Uterus (tissue), 2 donors: ENCODE measurements at regions not wholly inside any gene's neighbourhood (a gene's known extent, or its start where the extent isn't known, plus 50 kb on each side); places are given as distances from the start of the nearest gene placed in this dataset.

Experiments
- POLR2A ChIP-seq, 2 donors: fragments of 450-650 bp; IDR thresholded peaks; one replicate each; pipeline ENCODE4 v1.6.1; 2016; ENCODE audit warnings: antibody characterized with exemption in 2 of 2, mild to moderate bottlenecking in 1 of 2, moderate library complexity in 1 of 2
- TF ChIP-seq, protein P1 (sequence below), 4 experiments: fragments of 200-600 bp in 2 of 4; fragments of 450-650 bp in 2 of 4; sonication (generic) in 2 of 4; IDR thresholded peaks; one replicate each; pipeline ENCODE4 v1.5.1; 2016 to 2019; ENCODE audit warnings: antibody characterized with exemption in 4 of 4, mild to moderate bottlenecking in 2 of 4, moderate library complexity in 1 of 4

DNA sequence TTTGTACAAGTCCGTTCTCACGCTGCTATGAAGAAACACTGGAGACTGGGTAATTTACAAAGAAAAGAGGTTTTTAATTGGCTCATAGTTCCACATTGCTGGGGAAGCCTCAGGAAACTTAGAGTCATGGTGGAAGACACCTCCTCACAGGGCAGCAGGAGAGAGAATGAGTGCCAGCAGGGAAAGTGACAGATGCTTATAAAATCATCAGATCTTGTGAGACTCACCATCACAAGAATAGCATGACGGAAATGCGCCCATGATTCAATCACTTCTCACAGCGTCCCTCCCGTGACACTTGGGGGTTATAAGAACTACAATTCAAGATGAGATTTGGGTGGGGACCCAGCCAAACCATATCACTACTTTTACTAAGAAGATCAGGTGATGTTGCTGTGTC lies 285.8 kb downstream of the TMX3 start:
- TF ChIP-seq, protein P1, sequence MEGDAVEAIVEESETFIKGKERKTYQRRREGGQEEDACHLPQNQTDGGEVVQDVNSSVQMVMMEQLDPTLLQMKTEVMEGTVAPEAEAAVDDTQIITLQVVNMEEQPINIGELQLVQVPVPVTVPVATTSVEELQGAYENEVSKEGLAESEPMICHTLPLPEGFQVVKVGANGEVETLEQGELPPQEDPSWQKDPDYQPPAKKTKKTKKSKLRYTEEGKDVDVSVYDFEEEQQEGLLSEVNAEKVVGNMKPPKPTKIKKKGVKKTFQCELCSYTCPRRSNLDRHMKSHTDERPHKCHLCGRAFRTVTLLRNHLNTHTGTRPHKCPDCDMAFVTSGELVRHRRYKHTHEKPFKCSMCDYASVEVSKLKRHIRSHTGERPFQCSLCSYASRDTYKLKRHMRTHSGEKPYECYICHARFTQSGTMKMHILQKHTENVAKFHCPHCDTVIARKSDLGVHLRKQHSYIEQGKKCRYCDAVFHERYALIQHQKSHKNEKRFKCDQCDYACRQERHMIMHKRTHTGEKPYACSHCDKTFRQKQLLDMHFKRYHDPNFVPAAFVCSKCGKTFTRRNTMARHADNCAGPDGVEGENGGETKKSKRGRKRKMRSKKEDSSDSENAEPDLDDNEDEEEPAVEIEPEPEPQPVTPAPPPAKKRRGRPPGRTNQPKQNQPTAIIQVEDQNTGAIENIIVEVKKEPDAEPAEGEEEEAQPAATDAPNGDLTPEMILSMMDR (IDR thresholded peaks at IDR 0.05) = no peak
- no peak for TF ChIP-seq POLR2A (IDR thresholded peaks at IDR 0.05)
